ENCODE measurements at regions not wholly inside any gene's neighbourhood (a gene's known extent, or its start where the extent isn't known, plus 50 kb on each side); places are given as distances from the start of the nearest gene placed in this dataset.

- Mint-ChIP-seq H3K4me1 (ENCODE audit: low read depth) (no peaks in the 10 kb centered on the region), H3K36me3 (ENCODE audit: insufficient read depth) (no peaks in the 10 kb centered on the region), H3K9me3 (no peaks in the 10 kb centered on the region), H3K4me3 (no peak overlapping the region), H3K27me3 (ENCODE audit: low read depth) (peaks cover 23% of the 10 kb centered on the region)
- ATAC-seq (no peak), DNase-seq (no peak)
Measured at GRCh38 chr3:187567661-187568121, 102.5 kb downstream of the SST start.

GRCh38 chr3:187567021-187567420 is 103.2 kb downstream of the SST start:
- Mint-ChIP-seq H3K27me3 (ENCODE audit: low read depth) (peaks cover 23% of the 10 kb centered on the region), H3K4me3 (no peak overlapping the region), H3K4me1 (ENCODE audit: low read depth) (no peaks in the 10 kb centered on the region), H3K9me3 (no peaks in the 10 kb centered on the region), H3K36me3 (ENCODE audit: insufficient read depth) (no peaks in the 10 kb centered on the region)
- ATAC-seq (no peak), DNase-seq (no peak)

GRCh38 chr3:187565701-187566100 is 104.5 kb downstream of the SST start:
- H3K36me3 Mint-ChIP-seq (ENCODE audit: insufficient read depth) = no peaks in the 10 kb centered on the region
- no peak overlapping the region for H3K4me3 Mint-ChIP-seq
- H3K4me1 Mint-ChIP-seq (ENCODE audit: low read depth) = no peaks in the 10 kb centered on the region
- ATAC-seq (no peak), DNase-seq (no peak)
- peaks cover 21% of the 10 kb centered on the region for H3K27me3 Mint-ChIP-seq (ENCODE audit: low read depth)
- H3K9me3 Mint-ChIP-seq = no peaks in the 10 kb centered on the region

- peaks cover 3% of the 10 kb centered on the region for H3K27me3 Mint-ChIP-seq (ENCODE audit: low read depth)
- DNase-seq = no peak
- no peak overlapping the region for H3K4me3 Mint-ChIP-seq
- H3K36me3 Mint-ChIP-seq (ENCODE audit: insufficient read depth) = no peaks in the 10 kb centered on the region
- H3K9me3 Mint-ChIP-seq = no peaks in the 10 kb centered on the region
- no peaks in the 10 kb centered on the region for H3K4me1 Mint-ChIP-seq (ENCODE audit: low read depth)
- ATAC-seq = no peak
Measured at GRCh38 chr3:187558990-187559389, 111.2 kb downstream of the SST start.

- Mint-ChIP-seq H3K36me3 (ENCODE audit: insufficient read depth) (no peaks in the 10 kb centered on the region), H3K4me1 (ENCODE audit: low read depth) (no peaks in the 10 kb centered on the region), H3K27me3 (ENCODE audit: low read depth) (peaks cover 13% of the 10 kb centered on the region), H3K4me3 (no peak overlapping the region), H3K9me3 (no peaks in the 10 kb centered on the region)
- no peak for ATAC-seq
- no peak for DNase-seq
Measured at GRCh38 chr3:187551416-187551815, 118.8 kb downstream of the SST start.

GRCh38 chr3:187550446-187550845 is 119.7 kb downstream of the SST start:
- Mint-ChIP-seq H3K4me3 (no peak overlapping the region), H3K36me3 (ENCODE audit: insufficient read depth) (no peaks in the 10 kb centered on the region), H3K27me3 (ENCODE audit: low read depth) (peaks cover 16% of the 10 kb centered on the region), H3K9me3 (no peaks in the 10 kb centered on the region), H3K4me1 (ENCODE audit: low read depth) (no peaks in the 10 kb centered on the region)
- DNase-seq (no peak), ATAC-seq (no peak)

GRCh38 chr3:187545366-187545765 is 124.8 kb downstream of the SST start:
- no peaks in the 10 kb centered on the region for H3K4me1 Mint-ChIP-seq (ENCODE audit: low read depth)
- no peaks in the 10 kb centered on the region for H3K9me3 Mint-ChIP-seq
- no peak overlapping the region for H3K4me3 Mint-ChIP-seq
- ATAC-seq (no peak), DNase-seq (no peak)
- H3K36me3 Mint-ChIP-seq (ENCODE audit: insufficient read depth) = no peaks in the 10 kb centered on the region
- H3K27me3 Mint-ChIP-seq (ENCODE audit: low read depth) = peaks cover 22% of the 10 kb centered on the region

GRCh38 chr3:187544326-187544725 is 125.9 kb downstream of the SST start:
- H3K36me3 Mint-ChIP-seq (ENCODE audit: insufficient read depth) = no peaks in the 10 kb centered on the region
- no peak for DNase-seq
- no peak for ATAC-seq
- H3K4me1 Mint-ChIP-seq (ENCODE audit: low read depth) = no peaks in the 10 kb centered on the region
- H3K4me3 Mint-ChIP-seq = no peak overlapping the region
- peaks cover 20% of the 10 kb centered on the region for H3K27me3 Mint-ChIP-seq (ENCODE audit: low read depth)
- H3K9me3 Mint-ChIP-seq = no peaks in the 10 kb centered on the region

GRCh38 chr3:187540847-187541246 is 129.3 kb downstream of the SST start:
- Mint-ChIP-seq H3K9me3 (no peaks in the 10 kb centered on the region), H3K4me1 (ENCODE audit: low read depth) (no peaks in the 10 kb centered on the region), H3K27me3 (ENCODE audit: low read depth) (peaks cover 15% of the 10 kb centered on the region)

GRCh38 chr3:187536185-187536584 is 134.0 kb downstream of the SST start:
- Mint-ChIP-seq H3K4me1 (ENCODE audit: low read depth) (no peaks in the 10 kb centered on the region), H3K9me3 (no peaks in the 10 kb centered on the region), H3K27me3 (ENCODE audit: low read depth) (peaks cover 24% of the 10 kb centered on the region), H3K36me3 (ENCODE audit: insufficient read depth) (no peaks in the 10 kb centered on the region), H3K4me3 (no peak overlapping the region)
- ATAC-seq = no peak
- DNase-seq = no peak

More at GRCh38 chr3:187540847-187541246, 129.3 kb downstream of the SST start:
- no peak for DNase-seq
- Mint-ChIP-seq H3K4me3 (no peak overlapping the region), H3K36me3 (ENCODE audit: insufficient read depth) (no peaks in the 10 kb centered on the region)
- ATAC-seq = no peak

GRCh38 chr3:187533797-187534196 is 136.4 kb downstream of the SST start:
- no peak for DNase-seq
- no peaks in the 10 kb centered on the region for H3K4me1 Mint-ChIP-seq (ENCODE audit: low read depth)
- H3K27me3 Mint-ChIP-seq (ENCODE audit: low read depth) = peaks cover 33% of the 10 kb centered on the region
- no peaks in the 10 kb centered on the region for H3K9me3 Mint-ChIP-seq
- ATAC-seq = no peak
- H3K36me3 Mint-ChIP-seq (ENCODE audit: insufficient read depth) = no peaks in the 10 kb centered on the region
- H3K4me3 Mint-ChIP-seq = no peak overlapping the region

GRCh38 chr3:187531831-187532230 is 138.4 kb downstream of the SST start:
- Mint-ChIP-seq H3K27me3 (ENCODE audit: low read depth) (peaks cover 32% of the 10 kb centered on the region), H3K36me3 (ENCODE audit: insufficient read depth) (no peaks in the 10 kb centered on the region), H3K4me1 (ENCODE audit: low read depth) (no peaks in the 10 kb centered on the region), H3K4me3 (no peak overlapping the region), H3K9me3 (no peaks in the 10 kb centered on the region)
- DNase-seq (no peak), ATAC-seq (no peak)

- Mint-ChIP-seq H3K9me3 (no peaks in the 10 kb centered on the region), H3K27me3 (ENCODE audit: low read depth) (peaks cover 8% of the 10 kb centered on the region), H3K4me3 (no peak overlapping the region), H3K4me1 (ENCODE audit: low read depth) (no peaks in the 10 kb centered on the region), H3K36me3 (ENCODE audit: insufficient read depth) (no peaks in the 10 kb centered on the region)
- DNase-seq (no peak), ATAC-seq (no peak)
Measured at GRCh38 chr3:187522890-187523289, 147.3 kb downstream of the SST start.

- Mint-ChIP-seq H3K36me3 (ENCODE audit: insufficient read depth) (no peaks in the 10 kb centered on the region), H3K27me3 (ENCODE audit: low read depth) (peaks cover 7% of the 10 kb centered on the region), H3K4me1 (ENCODE audit: low read depth) (no peaks in the 10 kb centered on the region), H3K9me3 (no peaks in the 10 kb centered on the region), H3K4me3 (no peak overlapping the region)
- no peak for ATAC-seq
- no peak for DNase-seq
Measured at GRCh38 chr3:187522293-187522692, 147.9 kb downstream of the SST start.

- Mint-ChIP-seq H3K4me1 (ENCODE audit: low read depth) (no peaks in the 10 kb centered on the region), H3K4me3 (no peak overlapping the region), H3K36me3 (ENCODE audit: insufficient read depth) (no peaks in the 10 kb centered on the region), H3K27me3 (ENCODE audit: low read depth) (peaks cover 7% of the 10 kb centered on the region), H3K9me3 (no peaks in the 10 kb centered on the region)
- DNase-seq = no peak
- no peak for ATAC-seq
Measured at GRCh38 chr3:187521546-187521945, 148.6 kb downstream of the SST start.
